SK-N-SH treated with all-trans-retinoic acid at 6 μM for 48 hours (cell line): ENCODE measurements at regions not wholly inside any gene's neighbourhood (a gene's known extent, or its start where the extent isn't known, plus 50 kb on each side); places are given as distances from the start of the nearest gene placed in this dataset.

Experiments used
- ATAC-seq: fragments of 200-7000 bp; cut with Tn5 transposase; 3 replicates; pipeline ENCODE4 v1.9.1; 2020; ENCODE audit warnings: mild to moderate bottlenecking, moderate library complexity
- ARNTL ChIP-seq: fragments of 450-650 bp; formaldehyde crosslinking; IDR thresholded peaks from 2 replicates; pipeline ENCODE4 v1.5.0; 2020; ENCODE audit warnings: low read depth, mild to moderate bottlenecking, moderate library complexity, borderline replicate concordance
- BACH2 ChIP-seq: fragments of 250-450 bp; sonication (Bioruptor Pico); IDR thresholded peaks from 2 replicates; pipeline ENCODE4 v1.9.0; 2021; ENCODE audit warnings: mild to moderate bottlenecking, borderline replicate concordance
- ESRRG ChIP-seq: fragments of 250-450 bp; sonication (Bioruptor Pico); IDR thresholded peaks from 2 replicates; pipeline ENCODE4 v1.6.1; 2021; ENCODE audit warnings: mild to moderate bottlenecking
- GLIS3 ChIP-seq: fragments of 250-450 bp; sonication (Bioruptor Pico); IDR thresholded peaks from 2 replicates; pipeline ENCODE4 v1.5.0; 2020; ENCODE audit warnings: mild to moderate bottlenecking, moderate library complexity
- ISL1 ChIP-seq: fragments of 250-450 bp; sonication (Bioruptor Pico); IDR thresholded peaks from 2 replicates; pipeline ENCODE4 v2.1.2; 2022; ENCODE audit warnings: mild to moderate bottlenecking, moderate library complexity
- OSR1 ChIP-seq: fragments of 250-450 bp; sonication (Bioruptor Pico); IDR thresholded peaks from 2 replicates; pipeline ENCODE4 v1.8.0; 2022; ENCODE audit warnings: moderate library complexity, mild to moderate bottlenecking, inconsistent platforms
- POU6F1 ChIP-seq: fragments of 250-450 bp; sonication (Bioruptor Pico); IDR thresholded peaks from 2 replicates; pipeline ENCODE4 v1.8.0; 2021; ENCODE audit warnings: low read depth, mild to moderate bottlenecking, moderate library complexity, borderline replicate concordance
- PPARA ChIP-seq: fragments of 250-450 bp; sonication (Bioruptor Pico); IDR thresholded peaks from 2 replicates; pipeline ENCODE4 v1.5.0; 2020; ENCODE audit warnings: mild to moderate bottlenecking, borderline replicate concordance
- RARB ChIP-seq: fragments of 250-450 bp; sonication (Bioruptor Pico); IDR thresholded peaks from 2 replicates; pipeline ENCODE4 v1.8.0; 2021; ENCODE audit warnings: mild to moderate bottlenecking, moderate library complexity
- SNAI2 ChIP-seq: fragments of 250-450 bp; sonication (Bioruptor Pico); IDR thresholded peaks from 2 replicates; pipeline ENCODE4 v1.5.0; 2020; ENCODE audit warnings: mild to moderate bottlenecking, moderate library complexity
- TCF4 ChIP-seq: fragments of 250-450 bp; sonication (Bioruptor Pico); IDR thresholded peaks from 2 replicates; pipeline ENCODE4 v1.8.0; 2021; ENCODE audit warnings: mild to moderate bottlenecking, moderate library complexity, borderline replicate concordance
- TOX ChIP-seq: fragments of 250-450 bp; sonication (Bioruptor Pico); IDR thresholded peaks from 2 replicates; pipeline ENCODE4 v1.8.0; 2021; ENCODE audit warnings: mild to moderate bottlenecking, moderate library complexity, borderline replicate concordance
- TSHZ2 ChIP-seq: fragments of 250-450 bp; sonication (Bioruptor Pico); IDR thresholded peaks from 2 replicates; pipeline ENCODE4 v1.5.0; 2020; ENCODE audit warnings: mild to moderate bottlenecking, moderate library complexity
- ZC3H10 ChIP-seq: fragments of 250-450 bp; sonication (Bioruptor Pico); IDR thresholded peaks from 2 replicates; pipeline ENCODE4 v1.5.1; 2021; ENCODE audit warnings: mild to moderate bottlenecking, moderate library complexity
- ZFP3 ChIP-seq: fragments of 250-450 bp; sonication (Bioruptor Pico); IDR thresholded peaks from 2 replicates; pipeline ENCODE4 v1.5.0; 2020; ENCODE audit warnings: mild to moderate bottlenecking, moderate library complexity
- ZFP30 ChIP-seq: fragments of 450-650 bp; formaldehyde crosslinking; IDR thresholded peaks from 2 replicates; pipeline ENCODE4 v1.5.0; 2022; ENCODE audit warnings: mild to moderate bottlenecking, moderate library complexity
- ZNF565 ChIP-seq: fragments of 450-650 bp; formaldehyde crosslinking; conservative IDR thresholded peaks from 2 replicates; pipeline ENCODE4 v1.5.0; 2020; ENCODE audit warnings: low read depth, mild to moderate bottlenecking, moderate library complexity
- ZNF70 ChIP-seq: fragments of 450-650 bp; formaldehyde crosslinking; IDR thresholded peaks from 2 replicates; pipeline ENCODE4 v1.5.0; 2020; ENCODE audit warnings: mild to moderate bottlenecking, moderate library complexity
- TF ChIP-seq, protein P1 (sequence below): fragments of 250-450 bp; sonication (Bioruptor Pico); IDR thresholded peaks from 2 replicates; pipeline ENCODE4 v1.5.1; 2021; ENCODE audit warnings: mild to moderate bottlenecking, moderate library complexity
- TF ChIP-seq, protein P2 (sequence below): fragments of 250-450 bp; sonication (Bioruptor Pico); IDR thresholded peaks from 2 replicates; pipeline ENCODE4 v1.8.0; 2020; ENCODE audit warnings: mild to moderate bottlenecking, moderate library complexity, borderline replicate concordance
- TF ChIP-seq, protein P3 (sequence below): fragments of 250-450 bp; sonication (Bioruptor Pico); IDR thresholded peaks from 2 replicates; pipeline ENCODE4 v1.5.1; 2020; ENCODE audit warnings: low read depth, mild to moderate bottlenecking, moderate library complexity

DNA sequence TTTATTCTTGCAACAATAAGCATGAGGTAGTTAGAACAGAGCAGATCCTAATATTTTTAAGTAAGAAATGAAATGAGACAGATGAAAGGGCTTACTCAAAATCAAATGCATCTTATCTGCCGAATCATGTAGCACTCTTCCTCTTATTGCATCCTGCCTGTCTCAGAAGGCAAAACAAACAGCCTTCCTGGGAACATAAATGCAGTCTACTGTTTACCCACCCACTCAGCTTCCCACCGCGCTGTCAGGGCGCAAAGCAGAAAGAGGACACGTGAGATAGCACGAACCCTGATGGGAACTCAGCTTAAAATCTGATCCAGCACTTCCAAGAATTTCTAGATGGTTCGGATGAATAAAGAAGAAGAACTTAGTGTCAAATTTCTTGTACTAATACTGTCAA, 114.4 kb upstream of the CDK1 start:
- no peak for ATAC-seq
- TF ChIP-seq POU6F1 (CRISPR knock-in tag) (no peak), OSR1 (CRISPR knock-in tag) (no peak), ZFP30 (no peak), SNAI2 (CRISPR knock-in tag) (no peak), ZC3H10 (CRISPR knock-in tag) (no peak), ESRRG (no peak), TOX (CRISPR knock-in tag) (no peak), TSHZ2 (no peak), ZNF565 (CRISPR knock-in tag) (no peak)
- TF ChIP-seq, protein P1, sequence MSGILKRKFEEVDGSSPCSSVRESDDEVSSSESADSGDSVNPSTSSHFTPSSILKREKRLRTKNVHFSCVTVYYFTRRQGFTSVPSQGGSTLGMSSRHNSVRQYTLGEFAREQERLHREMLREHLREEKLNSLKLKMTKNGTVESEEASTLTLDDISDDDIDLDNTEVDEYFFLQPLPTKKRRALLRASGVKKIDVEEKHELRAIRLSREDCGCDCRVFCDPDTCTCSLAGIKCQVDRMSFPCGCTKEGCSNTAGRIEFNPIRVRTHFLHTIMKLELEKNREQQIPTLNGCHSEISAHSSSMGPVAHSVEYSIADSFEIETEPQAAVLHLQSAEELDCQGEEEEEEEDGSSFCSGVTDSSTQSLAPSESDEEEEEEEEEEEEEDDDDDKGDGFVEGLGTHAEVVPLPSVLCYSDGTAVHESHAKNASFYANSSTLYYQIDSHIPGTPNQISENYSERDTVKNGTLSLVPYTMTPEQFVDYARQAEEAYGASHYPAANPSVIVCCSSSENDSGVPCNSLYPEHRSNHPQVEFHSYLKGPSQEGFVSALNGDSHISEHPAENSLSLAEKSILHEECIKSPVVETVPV (CRISPR knock-in tag) = no peak
- TF ChIP-seq, protein P2, sequence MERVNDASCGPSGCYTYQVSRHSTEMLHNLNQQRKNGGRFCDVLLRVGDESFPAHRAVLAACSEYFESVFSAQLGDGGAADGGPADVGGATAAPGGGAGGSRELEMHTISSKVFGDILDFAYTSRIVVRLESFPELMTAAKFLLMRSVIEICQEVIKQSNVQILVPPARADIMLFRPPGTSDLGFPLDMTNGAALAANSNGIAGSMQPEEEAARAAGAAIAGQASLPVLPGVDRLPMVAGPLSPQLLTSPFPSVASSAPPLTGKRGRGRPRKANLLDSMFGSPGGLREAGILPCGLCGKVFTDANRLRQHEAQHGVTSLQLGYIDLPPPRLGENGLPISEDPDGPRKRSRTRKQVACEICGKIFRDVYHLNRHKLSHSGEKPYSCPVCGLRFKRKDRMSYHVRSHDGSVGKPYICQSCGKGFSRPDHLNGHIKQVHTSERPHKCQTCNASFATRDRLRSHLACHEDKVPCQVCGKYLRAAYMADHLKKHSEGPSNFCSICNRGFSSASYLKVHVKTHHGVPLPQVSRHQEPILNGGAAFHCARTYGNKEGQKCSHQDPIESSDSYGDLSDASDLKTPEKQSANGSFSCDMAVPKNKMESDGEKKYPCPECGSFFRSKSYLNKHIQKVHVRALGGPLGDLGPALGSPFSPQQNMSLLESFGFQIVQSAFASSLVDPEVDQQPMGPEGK (CRISPR knock-in tag) = no peak
- TF ChIP-seq, protein P3, sequence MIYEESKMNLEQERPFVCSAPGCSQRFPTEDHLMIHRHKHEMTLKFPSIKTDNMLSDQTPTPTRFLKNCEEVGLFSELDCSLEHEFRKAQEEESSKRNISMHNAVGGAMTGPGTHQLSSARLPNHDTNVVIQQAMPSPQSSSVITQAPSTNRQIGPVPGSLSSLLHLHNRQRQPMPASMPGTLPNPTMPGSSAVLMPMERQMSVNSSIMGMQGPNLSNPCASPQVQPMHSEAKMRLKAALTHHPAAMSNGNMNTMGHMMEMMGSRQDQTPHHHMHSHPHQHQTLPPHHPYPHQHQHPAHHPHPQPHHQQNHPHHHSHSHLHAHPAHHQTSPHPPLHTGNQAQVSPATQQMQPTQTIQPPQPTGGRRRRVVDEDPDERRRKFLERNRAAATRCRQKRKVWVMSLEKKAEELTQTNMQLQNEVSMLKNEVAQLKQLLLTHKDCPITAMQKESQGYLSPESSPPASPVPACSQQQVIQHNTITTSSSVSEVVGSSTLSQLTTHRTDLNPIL (CRISPR knock-in tag) = no peak

DNA sequence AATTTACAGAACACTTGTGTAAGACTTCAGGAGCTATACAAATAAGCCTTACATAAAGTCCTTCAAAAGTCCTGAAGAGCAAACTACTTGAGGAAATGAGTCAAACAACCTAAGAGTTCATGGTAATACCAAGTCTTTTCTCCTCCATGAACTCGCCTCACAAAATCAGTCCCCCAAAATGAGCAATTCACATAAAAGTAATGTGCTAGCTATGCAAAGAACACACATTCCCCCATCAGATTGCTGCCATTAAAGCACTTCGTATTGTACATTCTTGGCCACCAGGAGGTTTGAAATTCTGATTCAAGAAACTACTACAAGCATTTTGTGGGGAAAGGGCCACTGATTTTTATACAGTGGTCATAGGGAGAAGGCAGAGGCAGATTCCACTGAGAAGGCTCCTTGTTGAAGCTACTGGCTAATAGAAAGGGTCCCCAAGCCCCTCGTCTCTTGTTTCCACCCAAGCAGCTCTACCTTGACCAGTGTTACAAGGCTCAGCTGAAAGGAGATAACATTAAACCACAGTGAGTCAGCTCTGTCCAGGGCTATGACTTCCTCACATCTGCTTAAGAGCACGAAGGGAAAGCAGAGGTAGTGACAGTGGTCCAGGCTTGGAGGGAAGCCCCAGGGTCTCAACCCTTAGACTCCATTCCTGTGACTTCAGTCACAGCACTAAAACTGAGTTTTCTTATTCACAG, 115.2 kb upstream of the CDK1 start:
- peak; percentile 67 for ATAC-seq
- no peak for TF ChIP-seq ARNTL (CRISPR knock-in tag)
- no peak for TF ChIP-seq BACH2 (CRISPR knock-in tag)
- TF ChIP-seq RARB (CRISPR knock-in tag) = no peak
- no peak for TF ChIP-seq ZFP30
- TF ChIP-seq, protein P2 (CRISPR knock-in tag) = no peak
- TF ChIP-seq TSHZ2 = no peak
- TF ChIP-seq TCF4 (CRISPR knock-in tag) = no peak
- TF ChIP-seq ESRRG = no peak
- no peak for TF ChIP-seq TOX (CRISPR knock-in tag)
- TF ChIP-seq ZNF565 (CRISPR knock-in tag) = no peak
- no peak for TF ChIP-seq PPARA
- no peak for TF ChIP-seq ZNF70 (CRISPR knock-in tag)
- no peak for TF ChIP-seq OSR1 (CRISPR knock-in tag)
- TF ChIP-seq, protein P1 (CRISPR knock-in tag) = no peak
- no peak for TF ChIP-seq ISL1
- TF ChIP-seq GLIS3 (CRISPR knock-in tag) = no peak
- TF ChIP-seq SNAI2 (CRISPR knock-in tag) = no peak
- TF ChIP-seq ZFP3 (CRISPR knock-in tag) = no peak
